ENCODE measurements at regions not wholly inside any gene's neighbourhood (a gene's known extent, or its start where the extent isn't known, plus 50 kb on each side); places are given as distances from the start of the nearest gene placed in this dataset.

DNA sequence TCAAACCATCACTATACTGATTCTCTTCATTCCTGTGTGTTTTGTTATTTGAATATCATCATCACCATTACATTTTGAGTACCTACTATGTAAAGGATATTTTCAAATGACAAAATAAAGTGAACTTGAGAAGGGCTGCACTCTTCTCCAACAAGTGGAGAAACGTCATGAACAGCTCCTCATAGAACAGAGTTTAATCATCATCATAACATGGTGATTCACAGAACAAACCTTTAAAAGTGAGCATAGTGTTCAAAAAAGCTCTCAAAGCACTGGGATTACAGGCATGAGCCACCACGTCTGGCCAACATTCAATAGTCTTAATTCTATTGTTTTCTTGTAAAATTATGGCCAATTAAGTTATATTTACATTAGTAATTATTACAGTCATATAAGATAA lies 993.9 kb downstream of the PDHA2 start:
- TF ChIP-seq RCOR1 (conservative IDR thresholded peaks at IDR 0.05; ENCODE audit: low read depth, low read length): no peak
- TF ChIP-seq, protein P1, sequence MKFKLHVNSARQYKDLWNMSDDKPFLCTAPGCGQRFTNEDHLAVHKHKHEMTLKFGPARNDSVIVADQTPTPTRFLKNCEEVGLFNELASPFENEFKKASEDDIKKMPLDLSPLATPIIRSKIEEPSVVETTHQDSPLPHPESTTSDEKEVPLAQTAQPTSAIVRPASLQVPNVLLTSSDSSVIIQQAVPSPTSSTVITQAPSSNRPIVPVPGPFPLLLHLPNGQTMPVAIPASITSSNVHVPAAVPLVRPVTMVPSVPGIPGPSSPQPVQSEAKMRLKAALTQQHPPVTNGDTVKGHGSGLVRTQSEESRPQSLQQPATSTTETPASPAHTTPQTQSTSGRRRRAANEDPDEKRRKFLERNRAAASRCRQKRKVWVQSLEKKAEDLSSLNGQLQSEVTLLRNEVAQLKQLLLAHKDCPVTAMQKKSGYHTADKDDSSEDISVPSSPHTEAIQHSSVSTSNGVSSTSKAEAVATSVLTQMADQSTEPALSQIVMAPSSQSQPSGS (IDR thresholded peaks at IDR 0.05; ENCODE audit: low read length): no peak
- no peak for TF ChIP-seq GABPA (IDR thresholded peaks at IDR 0.05; ENCODE audit: low read depth)
- TF ChIP-seq BCL11A (IDR thresholded peaks at IDR 0.05; ENCODE audit: low read depth, low read length): no peak
- no peak for TF ChIP-seq ZNF274 (IDR thresholded peaks at IDR 0.05; ENCODE audit: insufficient read depth, insufficient read length)
- no peak for TF ChIP-seq HDAC2 (IDR thresholded peaks at IDR 0.05)
- no peak for TF ChIP-seq SUZ12 (IDR thresholded peaks at IDR 0.05; ENCODE audit: unreplicated experiment)
- TF ChIP-seq SPI1 (IDR thresholded peaks at IDR 0.05; ENCODE audit: borderline replicate concordance, insufficient read depth, low read depth, low read length): no peak
- TF ChIP-seq RAD51 (IDR thresholded peaks at IDR 0.05): no peak
- TF ChIP-seq, protein P2, sequence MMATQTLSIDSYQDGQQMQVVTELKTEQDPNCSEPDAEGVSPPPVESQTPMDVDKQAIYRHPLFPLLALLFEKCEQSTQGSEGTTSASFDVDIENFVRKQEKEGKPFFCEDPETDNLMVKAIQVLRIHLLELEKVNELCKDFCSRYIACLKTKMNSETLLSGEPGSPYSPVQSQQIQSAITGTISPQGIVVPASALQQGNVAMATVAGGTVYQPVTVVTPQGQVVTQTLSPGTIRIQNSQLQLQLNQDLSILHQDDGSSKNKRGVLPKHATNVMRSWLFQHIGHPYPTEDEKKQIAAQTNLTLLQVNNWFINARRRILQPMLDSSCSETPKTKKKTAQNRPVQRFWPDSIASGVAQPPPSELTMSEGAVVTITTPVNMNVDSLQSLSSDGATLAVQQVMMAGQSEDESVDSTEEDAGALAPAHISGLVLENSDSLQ (IDR thresholded peaks at IDR 0.05): no peak
- no peak for TF ChIP-seq YBX1 (IDR thresholded peaks at IDR 0.05)
- TF ChIP-seq, protein P3, sequence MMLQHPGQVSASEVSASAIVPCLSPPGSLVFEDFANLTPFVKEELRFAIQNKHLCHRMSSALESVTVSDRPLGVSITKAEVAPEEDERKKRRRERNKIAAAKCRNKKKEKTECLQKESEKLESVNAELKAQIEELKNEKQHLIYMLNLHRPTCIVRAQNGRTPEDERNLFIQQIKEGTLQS (IDR thresholded peaks at IDR 0.05; ENCODE audit: borderline replicate concordance, extremely low read depth, low read depth, low read length): no peak
- TF ChIP-seq, protein P4, sequence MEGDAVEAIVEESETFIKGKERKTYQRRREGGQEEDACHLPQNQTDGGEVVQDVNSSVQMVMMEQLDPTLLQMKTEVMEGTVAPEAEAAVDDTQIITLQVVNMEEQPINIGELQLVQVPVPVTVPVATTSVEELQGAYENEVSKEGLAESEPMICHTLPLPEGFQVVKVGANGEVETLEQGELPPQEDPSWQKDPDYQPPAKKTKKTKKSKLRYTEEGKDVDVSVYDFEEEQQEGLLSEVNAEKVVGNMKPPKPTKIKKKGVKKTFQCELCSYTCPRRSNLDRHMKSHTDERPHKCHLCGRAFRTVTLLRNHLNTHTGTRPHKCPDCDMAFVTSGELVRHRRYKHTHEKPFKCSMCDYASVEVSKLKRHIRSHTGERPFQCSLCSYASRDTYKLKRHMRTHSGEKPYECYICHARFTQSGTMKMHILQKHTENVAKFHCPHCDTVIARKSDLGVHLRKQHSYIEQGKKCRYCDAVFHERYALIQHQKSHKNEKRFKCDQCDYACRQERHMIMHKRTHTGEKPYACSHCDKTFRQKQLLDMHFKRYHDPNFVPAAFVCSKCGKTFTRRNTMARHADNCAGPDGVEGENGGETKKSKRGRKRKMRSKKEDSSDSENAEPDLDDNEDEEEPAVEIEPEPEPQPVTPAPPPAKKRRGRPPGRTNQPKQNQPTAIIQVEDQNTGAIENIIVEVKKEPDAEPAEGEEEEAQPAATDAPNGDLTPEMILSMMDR (IDR thresholded peaks at IDR 0.05 in 2 of 3, conservative IDR thresholded peaks at IDR 0.05 in 1 of 3; ENCODE audit: control insufficient read depth in 2 of 3, extremely low read depth in 1 of 3, insufficient read depth in 1 of 3, low read depth in 3 of 3, low read length in 3 of 3): no peak
- TF ChIP-seq SMARCA5 (IDR thresholded peaks at IDR 0.05): no peak
- TF ChIP-seq MTA2 (IDR thresholded peaks at IDR 0.05; ENCODE audit: low read depth): no peak
- TF ChIP-seq, protein P5, sequence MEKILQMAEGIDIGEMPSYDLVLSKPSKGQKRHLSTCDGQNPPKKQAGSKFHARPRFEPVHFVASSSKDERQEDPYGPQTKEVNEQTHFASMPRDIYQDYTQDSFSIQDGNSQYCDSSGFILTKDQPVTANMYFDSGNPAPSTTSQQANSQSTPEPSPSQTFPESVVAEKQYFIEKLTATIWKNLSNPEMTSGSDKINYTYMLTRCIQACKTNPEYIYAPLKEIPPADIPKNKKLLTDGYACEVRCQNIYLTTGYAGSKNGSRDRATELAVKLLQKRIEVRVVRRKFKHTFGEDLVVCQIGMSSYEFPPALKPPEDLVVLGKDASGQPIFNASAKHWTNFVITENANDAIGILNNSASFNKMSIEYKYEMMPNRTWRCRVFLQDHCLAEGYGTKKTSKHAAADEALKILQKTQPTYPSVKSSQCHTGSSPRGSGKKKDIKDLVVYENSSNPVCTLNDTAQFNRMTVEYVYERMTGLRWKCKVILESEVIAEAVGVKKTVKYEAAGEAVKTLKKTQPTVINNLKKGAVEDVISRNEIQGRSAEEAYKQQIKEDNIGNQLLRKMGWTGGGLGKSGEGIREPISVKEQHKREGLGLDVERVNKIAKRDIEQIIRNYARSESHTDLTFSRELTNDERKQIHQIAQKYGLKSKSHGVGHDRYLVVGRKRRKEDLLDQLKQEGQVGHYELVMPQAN (conservative IDR thresholded peaks at IDR 0.05): no peak
- no peak for FAIRE-seq
- H3K27ac ChIP-seq (ENCODE audit: control insufficient read depth, insufficient read depth): no peak overlapping the region
- intact Hi-C loops (cut with micrococcal nuclease; ENCODE audit: unreplicated experiment) (no loop called here), in situ Hi-C loops (cut with MboI) (no loop called here)
- no peak overlapping the region for H3K4me3 ChIP-seq
- H3K4me2 ChIP-seq (ENCODE audit: control insufficient read depth, insufficient read depth): no peak overlapping the region
- H4K20me1 ChIP-seq (ENCODE audit: control insufficient read depth, insufficient read depth): no peaks in the 10 kb centered on the region
- no peak for ATAC-seq
- H2AFZ ChIP-seq (ENCODE audit: control insufficient read depth, low read depth, low read length): no peak overlapping the region
- no TSS peak for BruUV-seq (replicated peaks)
- H3K36me3 ChIP-seq (ENCODE audit: control insufficient read depth in 2 of 2, insufficient read depth in 2 of 2, low read length in 1 of 2): no peaks in the 10 kb centered on the region
- ChIA-PET RAD21 (ENCODE audit: unreplicated experiment) (no interaction called here), CTCF (no interaction called here), POLR2A (no interaction called here), SMC1A (ENCODE audit: uncharacterized antibody, unreplicated experiment) (no interaction called here)
- no peaks in the 10 kb centered on the region for H3K4me1 ChIP-seq (ENCODE audit: control insufficient read depth, insufficient read depth, low read length)
- 0% methylated on average over 2 of the region's 2 CpGs for WGBS (ENCODE audit: insufficient coverage, insufficient replicate concordance, low lambda C conversion rate, missing lambda C conversion rate)
- H3K79me2 ChIP-seq (ENCODE audit: control insufficient read depth, insufficient read depth, low read length): no peaks in the 10 kb centered on the region
- H3K27me3 ChIP-seq (replicated peaks in 1 of 2; ENCODE audit: control insufficient read depth in 2 of 2, insufficient read depth in 2 of 2, low read length in 1 of 2): no peaks in the 10 kb centered on the region
- no peaks in the 10 kb centered on the region for H3K9me3 ChIP-seq (replicated peaks; ENCODE audit: control insufficient read depth, insufficient read depth, low read length)
- H3K9ac ChIP-seq (ENCODE audit: control insufficient read depth, insufficient read depth, low read length): no peak overlapping the region
- no peak for DNase-seq (ENCODE audit: low read depth, low spot score)

Measured in GM12878 (cell line).